Activated naive CD8-positive, alpha-beta T cell (primary cell): ENCODE measurements at regions not wholly inside any gene's neighbourhood (a gene's known extent, or its start where the extent isn't known, plus 50 kb on each side); places are given as distances from the start of the nearest gene placed in this dataset.

ENCODE experiments used
- H3K27ac Mint-ChIP-seq: one replicate; pipeline ENCODE4 v1.8.0; 2021; ENCODE audit warnings: mixed read lengths
- H3K27me3 Mint-ChIP-seq: one replicate; pipeline ENCODE4 v1.8.0; 2021; ENCODE audit warnings: mixed read lengths
- H3K36me3 Mint-ChIP-seq: one replicate; pipeline ENCODE4 v1.8.0; 2021; ENCODE audit warnings: mixed read lengths
- H3K4me1 Mint-ChIP-seq: one replicate; pipeline ENCODE4 v1.8.0; 2021; ENCODE audit warnings: low read depth, mixed read lengths
- H3K4me3 Mint-ChIP-seq: one replicate; pipeline ENCODE4 v1.8.0; 2021; ENCODE audit warnings: mild to moderate bottlenecking, mixed read lengths
- H3K9me3 Mint-ChIP-seq: one replicate; pipeline ENCODE4 v1.8.0; 2021; ENCODE audit warnings: low read depth, mixed read lengths

DNA sequence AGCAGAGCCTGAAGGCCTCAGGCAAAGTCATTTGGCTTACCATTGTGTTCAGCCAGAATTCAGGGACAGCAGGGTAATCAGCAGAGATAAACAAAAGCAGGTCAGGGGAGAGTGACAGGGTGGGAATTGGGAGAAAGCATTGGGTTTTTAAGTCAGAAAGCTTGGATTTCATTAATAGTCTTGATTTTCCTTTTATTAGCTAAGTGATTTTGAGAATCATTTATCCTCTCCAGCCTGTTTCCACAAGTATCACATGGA lies 410.1 kb downstream of the HNRNPD start:
- Mint-ChIP-seq H3K27me3 (no peaks in the 10 kb centered on the region), H3K9me3 (no peaks in the 10 kb centered on the region), H3K36me3 (no peaks in the 10 kb centered on the region)

DNA sequence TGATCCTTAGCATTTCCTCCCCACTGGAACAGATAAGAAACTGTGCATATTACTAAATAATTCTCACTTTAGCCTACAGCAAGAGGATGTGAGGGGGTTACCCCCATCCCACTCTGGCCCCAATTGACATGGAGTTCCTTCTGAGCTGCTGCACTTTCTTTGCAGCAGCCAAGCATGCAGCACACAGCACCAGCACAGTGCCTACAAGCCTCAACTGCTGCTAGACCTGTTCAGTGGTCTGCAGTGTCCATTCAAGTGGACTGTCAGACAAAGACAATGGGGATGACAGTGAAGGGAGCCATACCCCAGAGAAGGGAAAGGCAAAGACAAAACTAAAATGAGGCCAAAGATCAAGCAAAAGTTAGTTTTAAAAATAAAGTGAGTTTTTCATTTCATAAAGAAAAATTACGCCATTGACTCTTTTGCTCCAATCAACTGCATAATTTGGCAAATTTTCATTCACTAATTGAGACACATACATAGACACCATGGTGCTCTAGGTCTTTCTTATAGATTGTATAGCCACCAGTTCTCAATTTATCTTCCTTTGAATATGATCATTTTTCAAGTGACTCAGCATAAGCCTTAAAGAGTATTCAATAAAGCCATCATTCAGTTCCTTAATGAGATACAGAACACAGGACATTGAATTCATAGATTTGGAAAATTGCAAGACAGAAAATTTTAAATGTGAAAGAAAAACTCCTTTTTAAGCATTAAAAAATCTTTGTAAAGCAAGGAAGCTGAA lies 410.6 kb downstream of the HNRNPD start:
- Mint-ChIP-seq H3K4me3 (no peak overlapping the region), H3K27ac (no peak overlapping the region), H3K4me1 (peaks cover 7% of the 10 kb centered on the region), H3K27me3 (no peaks in the 10 kb centered on the region), H3K9me3 (no peaks in the 10 kb centered on the region), H3K36me3 (no peaks in the 10 kb centered on the region)

More for the DNA sequence above, 410.1 kb downstream of the HNRNPD start:
- Mint-ChIP-seq H3K4me3 (no peak overlapping the region), H3K27ac (no peak overlapping the region), H3K4me1 (peaks cover 7% of the 10 kb centered on the region)

DNA sequence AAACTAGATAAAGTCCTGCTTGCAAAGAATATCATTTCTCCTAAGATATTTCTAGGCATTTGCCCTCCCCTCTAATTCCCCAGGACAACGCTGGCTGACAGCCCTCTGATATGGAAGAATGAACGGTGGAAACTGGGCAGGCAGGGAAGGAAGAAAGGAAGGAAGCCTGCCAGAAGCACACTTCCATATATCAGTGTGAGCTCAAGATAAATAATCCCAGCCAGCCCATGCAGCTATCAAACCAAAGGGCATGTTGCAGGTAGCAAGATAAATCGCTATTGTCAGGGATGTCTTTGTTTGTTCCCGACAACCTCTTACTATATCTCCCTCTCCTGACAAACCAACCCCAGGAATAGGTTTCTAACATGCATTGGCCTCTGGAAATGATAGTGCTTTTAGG lies 412.8 kb downstream of the HNRNPD start:
- no peak overlapping the region for H3K27ac Mint-ChIP-seq

DNA sequence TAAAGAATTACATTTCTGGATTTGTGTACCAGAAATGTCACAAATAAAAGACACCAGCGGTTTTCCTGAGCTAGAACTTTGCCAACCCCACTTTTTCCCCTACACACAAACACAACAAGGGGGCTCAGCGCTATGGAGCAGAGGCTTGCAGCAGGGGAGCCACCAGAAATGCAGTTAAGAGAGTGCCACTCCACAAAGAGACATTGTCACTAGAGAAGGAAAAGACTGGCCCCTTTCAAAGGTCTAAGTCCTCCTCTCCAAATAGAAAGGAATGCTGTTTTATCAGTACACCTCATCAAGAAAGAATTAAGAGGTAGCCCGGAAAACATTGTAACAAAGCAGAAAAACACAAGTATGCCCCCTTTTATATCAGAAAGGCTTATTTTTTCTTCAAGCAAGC lies 419.5 kb downstream of the HNRNPD start:
- H3K4me3 Mint-ChIP-seq, result no peak overlapping the region
- no peaks in the 10 kb centered on the region for H3K9me3 Mint-ChIP-seq
- H3K36me3 Mint-ChIP-seq, result no peaks in the 10 kb centered on the region
- H3K4me1 Mint-ChIP-seq, result no peaks in the 10 kb centered on the region
- H3K27me3 Mint-ChIP-seq, result peaks cover 2% of the 10 kb centered on the region
- no peak overlapping the region for H3K27ac Mint-ChIP-seq

More for the DNA sequence above, 412.8 kb downstream of the HNRNPD start:
- H3K4me3 Mint-ChIP-seq, result no peak overlapping the region
- H3K4me1 Mint-ChIP-seq, result peaks cover 5% of the 10 kb centered on the region
- no peaks in the 10 kb centered on the region for H3K27me3 Mint-ChIP-seq
- H3K36me3 Mint-ChIP-seq, result no peaks in the 10 kb centered on the region
- no peaks in the 10 kb centered on the region for H3K9me3 Mint-ChIP-seq

DNA sequence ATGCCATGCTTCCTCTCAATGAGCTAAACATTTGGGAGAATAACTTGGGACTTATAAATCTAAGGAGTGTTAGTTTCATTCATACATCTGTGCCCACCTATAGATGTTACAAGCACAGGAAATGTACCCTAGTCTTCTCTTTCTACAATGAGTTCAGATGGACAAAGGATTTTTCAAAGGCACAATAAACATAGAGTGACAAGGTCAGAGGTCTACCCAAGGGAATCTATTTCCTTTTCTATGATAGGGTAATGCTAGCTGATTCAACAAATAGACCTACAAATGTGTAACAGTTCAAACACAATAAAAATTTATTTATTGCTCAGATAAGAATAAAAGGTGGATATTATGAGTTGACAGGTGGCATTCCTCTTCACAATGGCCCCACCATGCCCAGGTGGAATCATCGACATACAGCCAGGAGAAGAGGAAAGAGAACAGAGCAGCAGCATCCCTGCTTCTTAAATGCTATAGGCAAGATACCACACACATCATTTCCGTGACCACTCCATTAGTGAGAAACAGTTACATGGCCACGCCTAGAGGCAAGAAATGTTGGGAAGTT lies 421.8 kb downstream of the HNRNPD start:
- H3K4me3 Mint-ChIP-seq, result no peak overlapping the region
- H3K27ac Mint-ChIP-seq, result no peak overlapping the region
- no peaks in the 10 kb centered on the region for H3K36me3 Mint-ChIP-seq
- no peaks in the 10 kb centered on the region for H3K9me3 Mint-ChIP-seq
- H3K4me1 Mint-ChIP-seq, result no peaks in the 10 kb centered on the region
- peaks cover 2% of the 10 kb centered on the region for H3K27me3 Mint-ChIP-seq

DNA sequence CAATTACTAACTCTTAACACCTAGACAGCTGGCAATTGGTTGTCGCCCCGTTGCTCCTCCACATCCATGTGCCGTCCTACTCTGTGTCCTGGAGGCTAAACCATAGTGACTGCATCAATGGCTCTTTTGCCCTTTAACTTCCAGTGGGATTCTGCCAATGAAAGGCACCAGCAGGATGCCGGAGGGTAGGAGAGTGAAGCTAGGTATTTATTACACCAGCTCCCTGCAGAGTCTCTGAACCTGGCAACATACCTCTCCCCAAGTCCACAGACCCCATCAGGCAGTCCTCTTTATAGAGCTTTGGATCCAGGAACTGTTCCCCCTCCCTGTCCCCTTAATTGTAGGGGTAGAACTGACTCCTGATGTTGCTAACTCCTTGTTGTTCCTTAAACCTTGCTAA lies 426.8 kb downstream of the HNRNPD start:
- Mint-ChIP-seq H3K27ac (no peak overlapping the region), H3K9me3 (no peaks in the 10 kb centered on the region), H3K27me3 (peaks cover 13% of the 10 kb centered on the region), H3K4me3 (no peak overlapping the region), H3K4me1 (no peaks in the 10 kb centered on the region), H3K36me3 (no peaks in the 10 kb centered on the region)

DNA sequence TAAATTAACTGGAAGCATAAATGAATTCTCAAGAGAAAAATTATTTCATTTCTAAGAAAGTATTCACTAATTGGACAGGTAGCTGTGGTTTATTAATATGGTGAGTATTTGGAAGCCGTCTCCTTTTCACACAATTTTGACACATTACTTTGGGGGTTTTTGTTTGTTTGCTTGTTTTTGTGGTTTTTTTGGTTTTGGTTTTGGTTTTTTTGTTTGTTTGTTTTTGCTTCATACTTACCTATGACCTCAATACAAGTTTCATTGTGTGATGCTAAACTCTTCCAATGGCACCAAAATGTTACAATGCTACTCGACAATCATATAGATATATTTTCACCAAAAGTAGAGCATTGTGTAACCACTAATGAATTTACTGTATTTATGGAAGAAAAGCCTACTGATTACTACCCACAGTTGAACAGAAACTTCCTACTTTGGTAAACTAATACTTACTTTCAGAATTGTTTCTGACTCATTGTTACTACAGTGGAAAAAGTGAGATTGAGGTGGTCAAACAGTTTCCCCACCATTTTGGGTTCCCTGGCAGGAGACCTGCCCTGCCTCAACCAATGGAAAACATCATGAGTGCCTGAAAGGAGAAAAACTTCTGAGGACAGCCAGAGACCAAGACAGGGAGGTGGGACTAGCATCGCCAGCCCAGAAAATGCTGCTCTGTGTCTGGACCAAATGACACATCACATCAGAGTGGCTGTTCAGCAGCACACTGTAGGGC lies 443.1 kb downstream of the HNRNPD start:
- H3K4me1 Mint-ChIP-seq, result peaks cover 1% of the 10 kb centered on the region
- H3K4me3 Mint-ChIP-seq, result no peak overlapping the region
- no peak overlapping the region for H3K27ac Mint-ChIP-seq
- H3K36me3 Mint-ChIP-seq, result no peaks in the 10 kb centered on the region
- H3K9me3 Mint-ChIP-seq, result no peaks in the 10 kb centered on the region
- no peaks in the 10 kb centered on the region for H3K27me3 Mint-ChIP-seq

DNA sequence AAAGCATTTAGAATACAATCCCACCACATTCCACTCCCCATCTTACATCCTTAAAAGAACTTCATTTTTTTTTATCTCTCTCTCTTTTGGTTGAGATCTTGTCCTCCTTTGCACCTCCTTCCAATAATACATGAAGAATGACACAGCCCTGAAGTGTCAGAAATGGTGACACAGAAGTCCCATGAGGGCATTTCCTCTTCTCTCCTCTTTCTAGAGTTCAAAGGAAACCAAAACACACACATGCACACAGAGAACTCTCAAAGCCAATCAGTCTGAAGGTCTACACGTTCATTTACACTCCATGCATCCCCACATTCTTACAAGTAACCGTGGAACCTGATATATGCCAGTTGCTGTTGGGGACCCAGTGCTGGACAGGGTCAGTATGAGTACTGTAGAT lies 450.7 kb downstream of the HNRNPD start:
- no peak overlapping the region for H3K27ac Mint-ChIP-seq

DNA sequence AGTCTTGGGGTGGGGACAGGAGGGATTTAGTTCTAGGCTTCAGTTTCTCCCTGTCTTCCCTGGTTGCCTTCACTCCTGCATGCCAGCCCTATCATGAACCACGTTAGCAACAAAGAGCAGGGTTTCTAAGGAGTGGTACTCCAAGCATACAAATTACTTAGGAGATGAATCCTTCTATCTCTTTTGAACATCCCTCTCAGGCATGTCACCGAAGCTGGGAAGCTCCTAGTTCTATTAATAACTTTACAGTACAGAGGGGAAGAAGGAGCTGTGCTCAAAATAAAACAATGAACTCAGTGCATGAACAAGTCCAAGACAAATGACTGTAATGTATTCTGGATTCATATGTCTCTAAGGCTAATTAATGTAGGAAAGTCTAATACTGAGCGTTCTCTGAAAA lies 450.6 kb upstream of the RASGEF1B start:
- Mint-ChIP-seq H3K4me1 (no peaks in the 10 kb centered on the region), H3K36me3 (no peaks in the 10 kb centered on the region), H3K27ac (no peak overlapping the region), H3K4me3 (no peak overlapping the region), H3K27me3 (peaks cover 11% of the 10 kb centered on the region), H3K9me3 (no peaks in the 10 kb centered on the region)

More for the DNA sequence above, 450.7 kb downstream of the HNRNPD start:
- H3K9me3 Mint-ChIP-seq, result no peaks in the 10 kb centered on the region
- H3K4me1 Mint-ChIP-seq, result no peaks in the 10 kb centered on the region
- no peak overlapping the region for H3K4me3 Mint-ChIP-seq
- no peaks in the 10 kb centered on the region for H3K36me3 Mint-ChIP-seq
- H3K27me3 Mint-ChIP-seq, result peaks cover 11% of the 10 kb centered on the region

DNA sequence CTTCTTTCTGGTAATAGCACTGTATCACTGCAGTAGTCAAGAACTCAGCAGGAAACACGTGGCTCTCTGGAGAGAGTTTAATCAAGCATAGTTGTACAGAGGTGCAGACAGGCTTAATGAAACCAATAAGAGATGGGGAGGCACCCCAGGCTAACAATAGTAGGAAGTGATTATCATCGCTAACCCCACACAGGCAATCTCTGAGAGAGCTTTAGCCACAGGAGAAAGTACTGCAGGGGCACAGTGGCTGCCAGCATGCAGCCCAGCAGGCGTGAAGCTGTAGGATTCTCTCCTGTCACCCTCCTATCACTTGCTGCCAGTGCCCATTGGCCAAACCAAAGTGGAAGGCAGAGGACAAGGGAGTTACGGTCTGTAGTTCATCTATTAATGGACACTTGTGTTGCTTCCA lies 450.0 kb upstream of the RASGEF1B start:
- H3K4me1 Mint-ChIP-seq, result no peaks in the 10 kb centered on the region
- peaks cover 11% of the 10 kb centered on the region for H3K27me3 Mint-ChIP-seq
- no peaks in the 10 kb centered on the region for H3K9me3 Mint-ChIP-seq
- H3K4me3 Mint-ChIP-seq, result no peak overlapping the region
- no peak overlapping the region for H3K27ac Mint-ChIP-seq
- no peaks in the 10 kb centered on the region for H3K36me3 Mint-ChIP-seq

DNA sequence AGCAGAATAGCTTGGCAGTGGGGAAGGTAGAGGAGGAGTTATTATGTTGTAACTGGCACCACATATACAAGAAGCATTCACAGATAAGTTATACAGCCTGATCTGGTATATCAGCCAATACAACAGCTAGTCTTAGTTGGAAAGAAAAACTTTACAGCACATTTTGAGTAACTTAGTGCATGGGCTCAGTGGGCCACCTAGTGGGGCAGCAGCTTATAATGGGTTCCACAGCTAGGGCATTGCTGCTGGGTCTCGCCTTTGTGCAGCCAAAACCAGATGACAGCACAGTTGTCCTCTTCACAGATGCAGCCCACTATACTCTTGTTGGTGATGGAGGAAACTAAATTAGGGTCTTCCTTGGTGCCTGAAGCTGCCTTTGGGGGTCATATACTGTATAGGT lies 448.1 kb upstream of the RASGEF1B start:
- Mint-ChIP-seq H3K4me1 (no peaks in the 10 kb centered on the region), H3K27me3 (peaks cover 10% of the 10 kb centered on the region), H3K27ac (no peak overlapping the region)

DNA sequence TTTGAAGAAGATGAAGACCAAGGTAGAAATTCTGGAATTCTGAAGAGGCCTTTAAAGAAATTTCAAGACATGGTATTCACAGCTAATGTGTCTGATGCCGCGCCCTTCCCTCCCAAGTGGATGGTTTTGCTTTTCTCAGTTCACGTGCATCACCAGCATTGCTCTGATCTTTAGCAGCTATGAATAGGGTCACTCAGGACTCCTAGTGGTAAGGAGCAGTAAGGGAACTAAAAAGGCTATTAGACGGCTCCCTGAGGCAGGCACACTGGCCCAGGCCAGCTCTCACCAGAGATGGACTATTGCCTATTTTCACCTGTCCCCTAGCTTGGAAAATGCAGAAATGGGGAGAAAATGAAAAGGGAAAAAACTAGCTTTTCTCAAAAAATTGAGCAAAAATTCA lies 447.5 kb upstream of the RASGEF1B start:
- Mint-ChIP-seq H3K27ac (no peak overlapping the region), H3K9me3 (no peaks in the 10 kb centered on the region), H3K4me1 (no peaks in the 10 kb centered on the region), H3K27me3 (peaks cover 10% of the 10 kb centered on the region), H3K36me3 (no peaks in the 10 kb centered on the region), H3K4me3 (no peak overlapping the region)

More for the DNA sequence above, 448.1 kb upstream of the RASGEF1B start:
- Mint-ChIP-seq H3K9me3 (no peaks in the 10 kb centered on the region), H3K36me3 (no peaks in the 10 kb centered on the region), H3K4me3 (no peak overlapping the region)

DNA sequence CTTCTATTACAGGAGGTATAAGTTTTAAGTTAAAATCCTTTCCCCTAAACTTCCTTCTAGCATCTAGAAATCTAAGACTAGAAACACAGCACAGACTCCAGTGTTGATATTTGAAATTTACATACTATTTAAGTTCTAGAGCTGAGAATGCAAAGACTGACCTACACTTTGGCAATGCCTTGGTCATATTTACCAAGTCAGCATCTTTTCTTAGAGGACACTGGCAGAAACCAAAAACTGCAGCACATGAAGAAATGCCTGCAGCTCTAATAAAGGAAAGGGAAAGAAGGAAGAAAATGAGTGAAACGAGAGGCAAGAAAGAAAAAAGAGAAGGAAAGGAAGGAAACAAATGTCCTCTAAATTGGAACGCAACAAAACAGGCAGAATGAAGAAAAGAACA lies 443.7 kb upstream of the RASGEF1B start:
- H3K27me3 Mint-ChIP-seq, result peaks cover 2% of the 10 kb centered on the region
- no peak overlapping the region for H3K27ac Mint-ChIP-seq
- H3K4me3 Mint-ChIP-seq, result no peak overlapping the region
- no peaks in the 10 kb centered on the region for H3K9me3 Mint-ChIP-seq
- H3K36me3 Mint-ChIP-seq, result no peaks in the 10 kb centered on the region
- H3K4me1 Mint-ChIP-seq, result peaks cover 3% of the 10 kb centered on the region

DNA sequence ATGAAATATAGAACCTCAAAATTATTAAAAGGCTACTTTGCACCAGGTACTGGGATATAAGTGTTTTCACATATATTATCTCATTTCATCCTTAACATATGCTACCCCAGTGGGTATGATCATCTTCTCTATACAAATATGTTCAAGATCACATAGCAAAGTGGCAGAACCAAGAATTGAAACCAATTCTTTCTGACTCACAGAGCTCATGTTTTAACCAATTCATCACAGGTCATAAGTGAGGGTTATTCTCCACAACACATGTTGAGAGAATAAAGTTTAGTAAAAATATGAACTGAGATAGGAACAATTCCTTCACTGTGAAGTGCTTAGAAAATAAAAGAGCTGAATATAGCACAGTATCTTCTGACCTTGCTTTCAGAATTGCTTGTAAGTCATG lies 442.9 kb upstream of the RASGEF1B start:
- H3K4me1 Mint-ChIP-seq, result peaks cover 3% of the 10 kb centered on the region
- no peak overlapping the region for H3K4me3 Mint-ChIP-seq
- H3K27me3 Mint-ChIP-seq, result peaks cover 2% of the 10 kb centered on the region
- H3K27ac Mint-ChIP-seq, result no peak overlapping the region
- H3K9me3 Mint-ChIP-seq, result no peaks in the 10 kb centered on the region
- no peaks in the 10 kb centered on the region for H3K36me3 Mint-ChIP-seq

DNA sequence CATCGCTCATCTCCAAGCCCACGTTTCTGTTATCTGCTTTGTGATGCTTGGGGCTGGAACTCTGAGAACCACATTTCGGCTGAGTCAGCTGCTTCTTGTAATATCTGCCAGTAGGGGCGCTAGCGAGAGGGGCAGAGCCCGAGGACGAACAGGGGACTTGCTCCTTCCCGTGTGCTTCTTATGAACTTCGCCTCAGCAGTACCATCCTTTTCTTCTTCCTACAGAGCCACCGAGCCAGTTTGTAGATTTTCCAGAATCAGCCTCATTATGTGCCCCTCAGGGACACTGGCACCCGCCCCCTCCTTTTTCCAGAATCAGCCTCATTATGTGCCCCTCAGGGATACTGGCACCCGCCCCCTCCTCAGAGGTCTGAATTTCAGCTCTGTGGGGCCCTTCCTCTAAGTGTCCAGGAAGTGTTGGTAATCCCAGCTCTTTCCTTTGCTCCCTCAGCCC lies 441.7 kb upstream of the RASGEF1B start:
- Mint-ChIP-seq H3K27me3 (peaks cover 2% of the 10 kb centered on the region), H3K9me3 (no peaks in the 10 kb centered on the region), H3K36me3 (no peaks in the 10 kb centered on the region), H3K4me3 (no peak overlapping the region), H3K4me1 (peaks cover 3% of the 10 kb centered on the region), H3K27ac (no peak overlapping the region)
